ENCODE measurements at regions not wholly inside any gene's neighbourhood (a gene's known extent, or its start where the extent isn't known, plus 50 kb on each side); places are given as distances from the start of the nearest gene placed in this dataset.

GRCh38 chr5:75993643-75994520 is 89.3 kb upstream of the SV2C start:
- TF ChIP-seq NBN (IDR thresholded peaks at IDR 0.05) (no peak), POLR2AphosphoS5 (IDR thresholded peaks at IDR 0.05; ENCODE audit: low read length) (no peak), GABPA (IDR thresholded peaks at IDR 0.05; ENCODE audit: low read depth) (no peak), FOXM1 (IDR thresholded peaks at IDR 0.05; ENCODE audit: low read depth, low read length) (no peak), TCF12 (IDR thresholded peaks at IDR 0.05; ENCODE audit: low read depth, low read length) (no peak), EP300 (IDR thresholded peaks at IDR 0.05; ENCODE audit: borderline replicate concordance in 1 of 2, control insufficient read depth in 1 of 2, low read depth in 2 of 2, low read length in 2 of 2) (no peak), RFX5 (IDR thresholded peaks at IDR 0.05; ENCODE audit: low read depth, low read length) (no peak)
